Esophagus muscularis mucosa (tissue), 4 donors: ENCODE measurements at regions not wholly inside any gene's neighbourhood (a gene's known extent, or its start where the extent isn't known, plus 50 kb on each side); places are given as distances from the start of the nearest gene placed in this dataset.
"Not testable (repeated sequence)": the region's sequence is repeated elsewhere in the genome, so short reads cannot be mapped to it uniquely, and the experiment has no call there.

ENCODE experiments used
- DNase-seq: peaks from one replicate; pipeline ENCODE4 v3.0.0-alpha.2; 2017; ENCODE audit errors: extremely low spot score
- H3K27ac ChIP-seq, 4 donors: fragments of 200-600 bp; sonication (generic); replicated peaks in 1 of 4; 1 replicate in 3 of 4; 2 replicates in 1 of 4; pipeline ENCODE4 v1.5.1; 2016 to 2019; ENCODE audit warnings: mild to moderate bottlenecking in 1 of 4
- H3K27me3 ChIP-seq, 4 donors: fragments of 200-600 bp; sonication (generic); one replicate each; pipeline versions ENCODE4 v1.5.1 to v1.6.0; 2016 to 2019
- H3K36me3 ChIP-seq, 4 donors: fragments of 200-600 bp; sonication (generic); one replicate each; pipeline ENCODE4 v1.5.1; 2016 to 2019
- H3K4me1 ChIP-seq, 4 donors: fragments of 200-600 bp; sonication (generic); one replicate each; pipeline ENCODE4 v1.5.1; 2016 to 2019
- H3K4me3 ChIP-seq, 4 donors: fragments of 200-600 bp; sonication (generic); 1 replicate in 2 of 4; 2 replicates in 2 of 4; pipeline ENCODE4 v1.5.1; 2016 to 2019; ENCODE audit warnings: mild to moderate bottlenecking in 4 of 4, moderate library complexity in 1 of 4
- H3K9me3 ChIP-seq, 4 donors: fragments of 200-600 bp; sonication (generic); 1 replicate in 3 of 4; 2 replicates in 1 of 4; pipeline ENCODE4 v1.5.1; 2016 to 2019
- EP300 ChIP-seq: sonication (generic); formaldehyde crosslinking; IDR thresholded peaks from one replicate; pipeline ENCODE4 v1.6.1; 2017; ENCODE audit warnings: antibody characterized with exemption
- POLR2A ChIP-seq: fragments of 450-650 bp; IDR thresholded peaks from one replicate; pipeline ENCODE4 v1.6.1; 2017; ENCODE audit warnings: antibody characterized with exemption, moderate library complexity, mild to moderate bottlenecking, low read depth
- POLR2AphosphoS5 ChIP-seq, 2 donors: sonication (generic); formaldehyde crosslinking; IDR thresholded peaks; one replicate each; pipeline ENCODE4 v1.6.1; 2017; ENCODE audit warnings: antibody characterized with exemption in 2 of 2
- WGBS: methylation state at CpG from one replicate; pipeline ENCODE4 v1.1.5; 2018; 5-methylcytosine and 5-hydroxymethylcytosine counted together
- intact Hi-C: fragments of 100-400 bp; cut with DNase I; formaldehyde crosslinking; loops from one replicate; pipeline ENCODE4 v1.15.1; 2023
- TF ChIP-seq, protein P1 (sequence below), 3 experiments: fragments of 200-600 bp in 2 of 3; fragments of 450-650 bp in 1 of 3; sonication (generic) in 2 of 3; IDR thresholded peaks; one replicate each; pipeline ENCODE4 v1.5.1; 2017 to 2019; ENCODE audit warnings: antibody characterized with exemption in 3 of 3, mild to moderate bottlenecking in 2 of 3, moderate library complexity in 1 of 3

DNA sequence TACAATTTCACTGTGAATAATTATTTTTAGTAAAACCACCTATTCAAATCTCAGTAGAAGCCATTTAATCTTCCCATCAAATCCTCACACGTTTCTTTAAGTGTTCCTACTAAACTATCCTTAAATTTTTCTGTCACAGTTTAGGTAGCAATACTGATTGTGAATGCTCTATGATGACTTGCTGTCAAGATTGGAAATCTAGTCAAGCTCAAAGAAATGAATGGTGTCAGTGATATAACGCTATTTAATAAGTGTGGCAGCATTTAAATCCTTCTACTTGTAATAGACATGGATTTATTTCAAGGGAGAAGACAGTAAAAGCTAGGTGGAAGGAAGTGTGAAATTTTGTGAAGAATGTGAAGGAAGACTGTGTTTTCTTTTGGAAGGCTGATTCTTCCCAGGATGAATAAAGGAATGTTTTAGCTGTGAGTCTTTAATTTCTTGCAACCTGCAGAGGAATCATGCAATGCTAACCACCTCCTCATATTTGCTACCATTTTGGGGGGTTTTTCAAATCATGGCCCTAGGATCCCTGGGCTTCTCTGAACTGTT is 936.7 kb upstream of the NEGR1 start:
- peaks cover 0 to 10% (median 2%) of the 10 kb centered on the region in 4 donors for H3K9me3 ChIP-seq
- no peaks in the 10 kb centered on the region for H3K36me3 ChIP-seq
- H3K27ac ChIP-seq = no peak overlapping the region
- intact Hi-C loops = no loop called here
- no peaks in the 10 kb centered on the region for H3K27me3 ChIP-seq
- TF ChIP-seq EP300 (no peak), POLR2A (no peak), POLR2AphosphoS5 (IDR thresholded peaks at IDR 0.05) (no peak)
- TF ChIP-seq, protein P1, sequence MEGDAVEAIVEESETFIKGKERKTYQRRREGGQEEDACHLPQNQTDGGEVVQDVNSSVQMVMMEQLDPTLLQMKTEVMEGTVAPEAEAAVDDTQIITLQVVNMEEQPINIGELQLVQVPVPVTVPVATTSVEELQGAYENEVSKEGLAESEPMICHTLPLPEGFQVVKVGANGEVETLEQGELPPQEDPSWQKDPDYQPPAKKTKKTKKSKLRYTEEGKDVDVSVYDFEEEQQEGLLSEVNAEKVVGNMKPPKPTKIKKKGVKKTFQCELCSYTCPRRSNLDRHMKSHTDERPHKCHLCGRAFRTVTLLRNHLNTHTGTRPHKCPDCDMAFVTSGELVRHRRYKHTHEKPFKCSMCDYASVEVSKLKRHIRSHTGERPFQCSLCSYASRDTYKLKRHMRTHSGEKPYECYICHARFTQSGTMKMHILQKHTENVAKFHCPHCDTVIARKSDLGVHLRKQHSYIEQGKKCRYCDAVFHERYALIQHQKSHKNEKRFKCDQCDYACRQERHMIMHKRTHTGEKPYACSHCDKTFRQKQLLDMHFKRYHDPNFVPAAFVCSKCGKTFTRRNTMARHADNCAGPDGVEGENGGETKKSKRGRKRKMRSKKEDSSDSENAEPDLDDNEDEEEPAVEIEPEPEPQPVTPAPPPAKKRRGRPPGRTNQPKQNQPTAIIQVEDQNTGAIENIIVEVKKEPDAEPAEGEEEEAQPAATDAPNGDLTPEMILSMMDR (IDR thresholded peaks at IDR 0.05) = no peak
- H3K4me1 ChIP-seq = no peaks in the 10 kb centered on the region
- no peak overlapping the region for H3K4me3 ChIP-seq
- WGBS = 60% methylated on average over 2 of the region's 2 CpGs
- no peak for DNase-seq

DNA sequence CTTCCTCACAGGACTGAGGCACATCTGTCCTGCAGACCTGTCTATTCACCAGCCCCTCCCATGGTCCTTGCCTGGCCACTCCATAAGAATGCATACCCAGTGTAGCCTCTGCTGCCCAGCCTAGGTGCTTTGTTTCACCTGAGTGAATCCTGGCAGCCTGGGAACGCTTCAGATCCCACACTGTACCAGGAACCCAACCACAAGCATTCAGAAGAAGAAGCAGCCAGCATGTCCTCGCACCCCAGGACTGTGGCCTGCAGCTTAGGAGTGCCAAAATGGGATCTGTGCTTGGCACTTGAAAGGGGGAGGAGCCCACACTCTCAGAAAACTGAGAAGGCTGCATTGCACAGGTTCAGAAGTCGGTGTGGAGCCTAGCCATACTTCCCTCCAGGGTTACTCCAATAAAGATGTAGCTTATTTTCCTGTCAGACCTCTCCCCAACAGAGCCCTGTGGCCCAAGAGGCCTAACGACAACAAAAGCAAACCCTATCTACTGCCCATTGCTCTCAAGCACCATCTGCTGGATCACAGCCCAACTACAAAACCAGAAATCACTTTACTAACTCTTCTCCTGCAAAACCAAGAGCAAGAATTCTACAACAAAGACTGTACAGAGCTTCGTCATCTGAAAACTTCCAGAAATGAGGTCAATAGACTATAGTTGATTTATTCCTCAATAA is 923.1 kb upstream of the NEGR1 start:
- Histone ChIP-seq H3K27ac (no peak overlapping the region), H3K9me3 (peaks cover 0 to 6% (median 0%) of the 10 kb centered on the region in 4 donors), H3K4me1 (no peaks in the 10 kb centered on the region), H3K36me3 (no peaks in the 10 kb centered on the region), H3K27me3 (no peaks in the 10 kb centered on the region), H3K4me3 (no peak overlapping the region)
- no peak for DNase-seq
- intact Hi-C loops = no loop called here
- TF ChIP-seq POLR2AphosphoS5 (IDR thresholded peaks at IDR 0.05) (no peak), EP300 (no peak), POLR2A (no peak)
- TF ChIP-seq, protein P1 (IDR thresholded peaks at IDR 0.05) = no peak
- WGBS = 68% methylated on average over 5 of the region's 5 CpGs

DNA sequence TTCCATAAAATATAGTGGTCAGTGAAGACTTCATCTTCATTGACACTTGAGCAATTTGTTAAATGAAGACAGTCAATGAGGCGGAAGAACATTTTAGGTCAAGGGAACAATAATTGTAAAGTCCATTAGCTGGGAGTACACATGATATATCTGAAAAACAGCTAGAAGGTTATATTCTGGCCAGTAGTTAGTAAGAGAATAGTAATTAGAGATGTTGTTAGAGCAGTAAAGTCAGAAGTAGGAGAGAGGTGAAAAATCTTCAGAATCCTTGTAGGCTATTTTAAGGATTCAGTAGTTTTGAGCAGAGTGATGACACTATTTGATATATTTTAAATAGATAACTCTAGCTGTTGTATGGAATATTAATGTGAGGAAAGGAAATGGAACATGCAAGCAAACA is 915.6 kb upstream of the NEGR1 start:
- Histone ChIP-seq H3K9me3 (no peaks in the 10 kb centered on the region), H3K4me1 (no peaks in the 10 kb centered on the region), H3K27ac (no peak overlapping the region), H3K36me3 (no peaks in the 10 kb centered on the region), H3K4me3 (no peak overlapping the region), H3K27me3 (no peaks in the 10 kb centered on the region)
- 93% methylated on average over 1 of the region's 1 CpG for WGBS
- intact Hi-C loops = no loop called here
- DNase-seq = no peak
- TF ChIP-seq POLR2AphosphoS5 (IDR thresholded peaks at IDR 0.05) = no peak
- TF ChIP-seq EP300 = no peak
- TF ChIP-seq POLR2A = no peak
- TF ChIP-seq, protein P1 (IDR thresholded peaks at IDR 0.05) = no peak

DNA sequence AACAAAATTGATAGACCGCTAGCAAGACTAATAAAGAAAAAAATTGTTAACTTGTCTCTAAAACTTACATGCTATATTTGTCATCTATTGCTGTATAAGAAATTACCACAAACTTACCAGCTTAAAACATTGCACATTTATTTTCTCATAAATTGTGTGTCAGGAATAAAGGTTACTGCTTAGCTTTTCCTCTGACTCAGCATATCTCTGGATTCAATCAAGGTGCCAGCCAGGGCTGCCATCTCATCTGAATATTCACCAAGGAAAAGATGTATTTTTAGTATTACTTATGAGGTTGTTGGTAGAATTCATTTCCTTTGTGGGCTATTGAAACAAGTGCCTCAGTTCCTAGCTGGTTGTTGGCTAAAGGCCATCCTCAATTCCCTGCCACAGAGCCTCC is 912.6 kb upstream of the NEGR1 start:
- Histone ChIP-seq H3K4me1 (no peaks in the 10 kb centered on the region), H3K36me3 (no peaks in the 10 kb centered on the region), H3K27me3 (no peaks in the 10 kb centered on the region), H3K9me3 (no peaks in the 10 kb centered on the region), H3K4me3 (no peak overlapping the region), H3K27ac (no peak overlapping the region)
- TF ChIP-seq POLR2A (no peak), EP300 (no peak)
- WGBS = 78% methylated on average over 1 of the region's 1 CpG
- no peak for DNase-seq
- intact Hi-C loops = no loop called here

DNA sequence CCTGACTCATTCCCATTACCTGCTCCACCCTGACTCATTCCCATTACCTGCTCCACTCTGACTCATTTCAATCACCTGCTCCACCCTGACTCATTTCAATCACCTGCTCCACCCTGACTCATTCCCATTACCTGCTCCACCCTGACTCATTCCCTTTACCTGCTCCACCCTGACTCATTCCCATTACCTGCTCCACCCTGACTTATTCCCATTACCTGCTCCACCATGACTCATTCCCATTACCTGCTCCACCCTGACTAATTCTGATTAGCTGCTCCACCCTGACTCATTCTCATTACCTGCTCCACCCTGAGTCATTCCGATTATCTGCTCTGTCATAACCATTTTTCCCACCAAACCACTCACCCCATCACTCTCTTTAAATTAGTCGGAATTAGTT is 901.2 kb upstream of the NEGR1 start:
- H3K36me3 ChIP-seq, intact Hi-C loops, H3K27ac ChIP-seq, H3K9me3 ChIP-seq, H3K27me3 ChIP-seq, DNase-seq, H3K4me3 ChIP-seq: not testable (repeated sequence)
- H3K4me1 ChIP-seq = peaks cover 0 to 11% (median 6%) of the 10 kb centered on the region in 4 donors
- WGBS = 93% methylated on average over 2 of the region's 2 CpGs

DNA sequence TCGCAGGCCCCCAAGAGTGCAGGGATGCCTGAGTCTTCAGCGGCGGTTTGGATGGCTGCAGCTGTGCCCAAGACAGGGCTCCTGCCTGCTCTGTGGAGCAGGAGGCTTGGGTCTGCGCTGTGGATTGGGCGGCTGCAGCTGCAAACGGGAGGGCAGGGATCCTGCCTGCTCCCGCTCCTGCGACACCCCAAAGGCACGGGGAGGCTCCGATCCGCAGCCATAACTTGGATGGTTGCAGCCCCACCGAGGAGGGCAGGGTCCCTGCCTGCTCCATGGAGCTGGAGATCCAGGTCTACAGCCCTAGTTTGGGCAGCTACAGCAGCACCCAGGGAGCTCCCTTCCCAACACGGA is 898.8 kb upstream of the NEGR1 start:
- Histone ChIP-seq H3K27me3 (no peaks in the 10 kb centered on the region), H3K4me1 (peaks cover 0 to 12% (median 7%) of the 10 kb centered on the region in 4 donors), H3K4me3 (no peak overlapping the region), H3K27ac (no peak overlapping the region), H3K9me3 (no peaks in the 10 kb centered on the region), H3K36me3 (no peaks in the 10 kb centered on the region)
- DNase-seq = no peak
- intact Hi-C loops = no loop called here
- TF ChIP-seq POLR2AphosphoS5 (IDR thresholded peaks at IDR 0.05) = no peak
- no peak for TF ChIP-seq EP300
- TF ChIP-seq POLR2A = no peak
- TF ChIP-seq, protein P1 (IDR thresholded peaks at IDR 0.05) = no peak
- WGBS = 81% methylated on average over 10 of the region's 13 CpGs
